Ishikawa (cell line): ENCODE measurements at regions not wholly inside any gene's neighbourhood (a gene's known extent, or its start where the extent isn't known, plus 50 kb on each side); places are given as distances from the start of the nearest gene placed in this dataset.

Experiments
- CEBPB ChIP-seq: IDR thresholded peaks from 2 replicates; pipeline ENCODE4 v1.6.1; 2012
- CREB1 ChIP-seq: IDR thresholded peaks from 2 replicates; pipeline ENCODE4 v1.6.1; 2012; ENCODE audit warnings: low read depth
- EGR1 ChIP-seq: IDR thresholded peaks from 2 replicates; pipeline ENCODE4 v1.6.1; 2012
- EP300 ChIP-seq: IDR thresholded peaks from 2 replicates; pipeline ENCODE4 v1.6.1; 2012; ENCODE audit warnings: borderline replicate concordance
- FOXM1 ChIP-seq: IDR thresholded peaks from 2 replicates; pipeline ENCODE4 v1.6.1; 2012; ENCODE audit warnings: low read depth, borderline replicate concordance
- NFIC ChIP-seq: IDR thresholded peaks from 2 replicates; pipeline ENCODE4 v1.6.1; 2012
- RAD21 ChIP-seq: IDR thresholded peaks from 2 replicates; pipeline ENCODE4 v1.6.1; 2012; ENCODE audit warnings: low read depth
- TAF1 ChIP-seq: IDR thresholded peaks from 2 replicates; pipeline ENCODE4 v1.6.1; 2012; ENCODE audit warnings: low read depth, mild to moderate bottlenecking
- TCF12 ChIP-seq: IDR thresholded peaks from 2 replicates; pipeline ENCODE4 v1.6.1; 2012; ENCODE audit warnings: low read depth
- TEAD4 ChIP-seq: IDR thresholded peaks from 2 replicates; pipeline ENCODE4 v1.6.1; 2012
- YY1 ChIP-seq: IDR thresholded peaks from 2 replicates; pipeline ENCODE4 v1.6.1; 2012; ENCODE audit warnings: low read depth
- ZBTB7A ChIP-seq: IDR thresholded peaks from 2 replicates; pipeline ENCODE4 v1.6.1; 2012; ENCODE audit warnings: low read depth
- TF ChIP-seq, protein P1 (sequence below): IDR thresholded peaks from 2 replicates; pipeline ENCODE4 v1.6.1; 2012; ENCODE audit warnings: low read depth, mild to moderate bottlenecking
- TF ChIP-seq, protein P2 (sequence below): IDR thresholded peaks from 2 replicates; pipeline ENCODE4 v1.6.1; 2012
- TF ChIP-seq, protein P3 (sequence below): IDR thresholded peaks from 2 replicates; pipeline ENCODE4 v1.6.1; 2012

DNA sequence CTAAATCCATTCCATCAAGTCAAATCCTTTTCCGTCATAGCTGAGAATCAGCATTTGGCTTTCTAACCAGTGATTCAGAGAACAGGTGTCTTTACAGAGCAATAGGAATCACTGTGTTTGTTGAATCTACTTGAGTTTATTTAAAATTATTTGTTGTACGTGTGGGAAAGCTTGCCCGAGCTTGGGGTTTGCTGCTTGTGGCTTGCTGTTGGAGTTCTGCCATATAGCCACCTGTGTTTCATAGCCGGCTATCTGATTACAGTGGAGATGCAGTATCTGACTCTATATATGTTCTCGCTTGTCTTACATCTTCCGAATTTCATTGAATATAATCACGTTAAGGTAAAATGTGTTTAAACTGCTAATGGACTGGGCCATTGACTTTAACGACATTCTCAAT, 274.3 kb upstream of the MKI67 start:
- TF ChIP-seq CREB1: no peak
- TF ChIP-seq RAD21: no peak
- TF ChIP-seq ZBTB7A: no peak
- no peak for TF ChIP-seq NFIC
- TF ChIP-seq EGR1: no peak
- TF ChIP-seq FOXM1: no peak
- TF ChIP-seq CEBPB: no peak
- no peak for TF ChIP-seq TEAD4
- TF ChIP-seq, protein P1, sequence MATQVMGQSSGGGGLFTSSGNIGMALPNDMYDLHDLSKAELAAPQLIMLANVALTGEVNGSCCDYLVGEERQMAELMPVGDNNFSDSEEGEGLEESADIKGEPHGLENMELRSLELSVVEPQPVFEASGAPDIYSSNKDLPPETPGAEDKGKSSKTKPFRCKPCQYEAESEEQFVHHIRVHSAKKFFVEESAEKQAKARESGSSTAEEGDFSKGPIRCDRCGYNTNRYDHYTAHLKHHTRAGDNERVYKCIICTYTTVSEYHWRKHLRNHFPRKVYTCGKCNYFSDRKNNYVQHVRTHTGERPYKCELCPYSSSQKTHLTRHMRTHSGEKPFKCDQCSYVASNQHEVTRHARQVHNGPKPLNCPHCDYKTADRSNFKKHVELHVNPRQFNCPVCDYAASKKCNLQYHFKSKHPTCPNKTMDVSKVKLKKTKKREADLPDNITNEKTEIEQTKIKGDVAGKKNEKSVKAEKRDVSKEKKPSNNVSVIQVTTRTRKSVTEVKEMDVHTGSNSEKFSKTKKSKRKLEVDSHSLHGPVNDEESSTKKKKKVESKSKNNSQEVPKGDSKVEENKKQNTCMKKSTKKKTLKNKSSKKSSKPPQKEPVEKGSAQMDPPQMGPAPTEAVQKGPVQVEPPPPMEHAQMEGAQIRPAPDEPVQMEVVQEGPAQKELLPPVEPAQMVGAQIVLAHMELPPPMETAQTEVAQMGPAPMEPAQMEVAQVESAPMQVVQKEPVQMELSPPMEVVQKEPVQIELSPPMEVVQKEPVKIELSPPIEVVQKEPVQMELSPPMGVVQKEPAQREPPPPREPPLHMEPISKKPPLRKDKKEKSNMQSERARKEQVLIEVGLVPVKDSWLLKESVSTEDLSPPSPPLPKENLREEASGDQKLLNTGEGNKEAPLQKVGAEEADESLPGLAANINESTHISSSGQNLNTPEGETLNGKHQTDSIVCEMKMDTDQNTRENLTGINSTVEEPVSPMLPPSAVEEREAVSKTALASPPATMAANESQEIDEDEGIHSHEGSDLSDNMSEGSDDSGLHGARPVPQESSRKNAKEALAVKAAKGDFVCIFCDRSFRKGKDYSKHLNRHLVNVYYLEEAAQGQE: no peak
- TF ChIP-seq, protein P2, sequence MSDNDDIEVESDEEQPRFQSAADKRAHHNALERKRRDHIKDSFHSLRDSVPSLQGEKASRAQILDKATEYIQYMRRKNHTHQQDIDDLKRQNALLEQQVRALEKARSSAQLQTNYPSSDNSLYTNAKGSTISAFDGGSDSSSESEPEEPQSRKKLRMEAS: no peak
- no peak for TF ChIP-seq TAF1
- no peak for TF ChIP-seq EP300
- TF ChIP-seq TCF12: no peak

DNA sequence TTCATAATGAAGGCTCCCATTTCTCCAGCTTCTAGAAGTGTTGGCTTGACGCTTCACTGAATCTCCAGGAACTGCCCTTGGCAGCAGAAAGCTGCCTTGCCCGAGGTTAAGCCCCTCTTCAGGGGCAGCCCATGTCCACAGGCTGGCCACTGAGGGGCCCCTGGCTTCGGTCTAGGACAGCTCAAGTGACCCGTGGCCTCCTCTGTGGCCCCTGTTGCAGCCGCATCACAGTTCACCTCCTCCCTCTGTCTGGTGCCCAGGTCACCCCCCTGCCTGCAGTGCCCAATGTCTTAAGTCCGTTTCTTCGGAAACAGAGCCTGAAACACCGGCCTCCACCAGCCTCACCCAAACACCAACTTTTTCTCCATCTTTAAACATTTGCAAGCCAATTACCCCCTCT, 279.2 kb upstream of the MKI67 start:
- no peak for TF ChIP-seq ZBTB7A
- TF ChIP-seq YY1: no peak
- TF ChIP-seq, protein P1: no peak
- no peak for TF ChIP-seq EP300
- TF ChIP-seq NFIC: no peak
- no peak for TF ChIP-seq TEAD4
- TF ChIP-seq CEBPB: no peak
- TF ChIP-seq CREB1: no peak
- TF ChIP-seq, protein P3, sequence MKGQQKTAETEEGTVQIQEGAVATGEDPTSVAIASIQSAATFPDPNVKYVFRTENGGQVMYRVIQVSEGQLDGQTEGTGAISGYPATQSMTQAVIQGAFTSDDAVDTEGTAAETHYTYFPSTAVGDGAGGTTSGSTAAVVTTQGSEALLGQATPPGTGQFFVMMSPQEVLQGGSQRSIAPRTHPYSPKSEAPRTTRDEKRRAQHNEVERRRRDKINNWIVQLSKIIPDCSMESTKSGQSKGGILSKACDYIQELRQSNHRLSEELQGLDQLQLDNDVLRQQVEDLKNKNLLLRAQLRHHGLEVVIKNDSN: no peak
- no peak for TF ChIP-seq TAF1
- TF ChIP-seq FOXM1: no peak
- TF ChIP-seq TCF12: no peak
- TF ChIP-seq, protein P2: no peak
- no peak for TF ChIP-seq EGR1

DNA sequence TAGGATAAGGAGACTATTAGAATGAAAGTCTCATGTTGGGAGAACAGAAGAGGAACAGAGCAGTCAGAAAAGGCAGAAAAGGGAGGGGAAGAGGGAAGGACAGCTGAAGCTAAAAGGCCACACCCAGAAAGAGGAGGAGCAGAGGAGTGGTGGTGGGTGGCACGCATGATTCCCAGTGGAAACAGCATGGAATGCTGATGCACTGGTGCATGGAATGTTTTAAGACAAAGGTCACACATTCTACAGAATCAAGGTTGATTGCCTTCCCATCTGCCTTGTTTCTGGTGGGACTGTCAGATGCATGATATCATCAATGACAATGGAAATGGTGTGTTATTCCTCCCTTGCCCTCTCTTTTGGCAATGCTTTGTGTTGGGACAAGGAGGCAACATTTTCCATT, 285.4 kb upstream of the MKI67 start:
- TF ChIP-seq TAF1 (no peak), EP300 (no peak), TEAD4 (no peak), FOXM1 (no peak), CEBPB (no peak), YY1 (no peak), NFIC (no peak), TCF12 (no peak), ZBTB7A (no peak), EGR1 (no peak), CREB1 (no peak), RAD21 (no peak)
- TF ChIP-seq, protein P2: no peak
- TF ChIP-seq, protein P1: no peak
- TF ChIP-seq, protein P3: no peak

DNA sequence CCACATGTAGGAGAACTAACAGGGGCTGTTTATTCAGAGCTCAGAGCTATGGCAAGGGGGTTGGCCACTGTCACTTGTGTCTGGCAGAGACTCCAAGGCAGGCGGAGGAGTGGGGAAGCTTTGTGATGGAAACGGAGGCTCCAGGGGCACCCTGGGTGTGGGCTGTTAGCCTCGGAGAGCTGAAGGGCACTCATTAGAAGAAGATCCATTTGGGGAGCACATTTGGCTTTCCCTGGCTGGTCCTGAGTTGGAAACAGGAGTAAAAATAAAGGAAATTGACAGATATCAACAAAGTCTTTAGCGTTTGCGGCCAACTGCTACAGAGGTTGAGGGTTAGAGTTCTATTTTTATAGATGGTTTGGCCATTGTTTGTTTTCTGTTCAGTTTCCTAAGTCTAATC, 288.3 kb upstream of the MKI67 start:
- TF ChIP-seq, protein P1: no peak
- TF ChIP-seq CREB1 (no peak), EP300 (no peak), FOXM1 (no peak)
- TF ChIP-seq, protein P2: no peak
